NCI-H69 (cell line): ENCODE measurements at regions not wholly inside any gene's neighbourhood (a gene's known extent, or its start where the extent isn't known, plus 50 kb on each side); places are given as distances from the start of the nearest gene placed in this dataset.

Source experiments
- DNase-seq: peaks from one replicate; lab custom pipeline; 2025; lab: John Stamatoyannopoulos, UW

- DNase-seq = no peak
Observed at GRCh38 chr6:4587171-4587570, 189.0 kb upstream of the CDYL start.

GRCh38 chr6:4586469-4586859 is 189.7 kb upstream of the CDYL start:
- no peak for DNase-seq

GRCh38 chr6:4585682-4586468 is 190.3 kb upstream of the CDYL start:
- DNase-seq = no peak

- no peak for DNase-seq
Observed at GRCh38 chr6:4584801-4585200, 191.4 kb upstream of the CDYL start.

GRCh38 chr6:4582506-4583417 is 193.4 kb upstream of the CDYL start:
- no peak for DNase-seq

- no peak for DNase-seq
Observed at GRCh38 chr6:4581468-4582385, 194.5 kb upstream of the CDYL start.

- DNase-seq = no peak
Observed at GRCh38 chr6:4580361-4580760, 195.8 kb upstream of the CDYL start.

GRCh38 chr6:4577406-4577805 is 198.8 kb upstream of the CDYL start:
- no peak for DNase-seq

- DNase-seq = no peak
Observed at GRCh38 chr6:4575714-4576113, 200.5 kb upstream of the CDYL start.

- DNase-seq = no peak
Observed at GRCh38 chr6:4574007-4574406, 202.2 kb upstream of the CDYL start.

- no peak for DNase-seq
Observed at GRCh38 chr6:4571011-4571410, 205.2 kb upstream of the CDYL start.

GRCh38 chr6:4568138-4568537 is 208.1 kb upstream of the CDYL start:
- DNase-seq = no peak

GRCh38 chr6:4567141-4567540 is 209.1 kb upstream of the CDYL start:
- DNase-seq = no peak

GRCh38 chr6:4565301-4566250 is 210.6 kb upstream of the CDYL start:
- no peak for DNase-seq

GRCh38 chr6:4564801-4565271 is 211.4 kb upstream of the CDYL start:
- no peak for DNase-seq

- no peak for DNase-seq
Observed at GRCh38 chr6:4563877-4564276, 212.3 kb upstream of the CDYL start.

- peak; percentile 17 for DNase-seq
Observed at GRCh38 chr6:4563156-4563555, 213.0 kb upstream of the CDYL start.

GRCh38 chr6:4561773-4562400 is 214.3 kb upstream of the CDYL start:
- DNase-seq = no peak

GRCh38 chr6:4561078-4561435 is 215.1 kb upstream of the CDYL start:
- no peak for DNase-seq
